GM12891 (cell line): ENCODE measurements at regions not wholly inside any gene's neighbourhood (a gene's known extent, or its start where the extent isn't known, plus 50 kb on each side); places are given as distances from the start of the nearest gene placed in this dataset.

Source experiments
- POLR2A ChIP-seq: IDR thresholded peaks from 2 replicates; pipeline ENCODE4 v1.6.1; 2011; ENCODE audit warnings: low read depth, low read length, control low read depth
- TAF1 ChIP-seq: IDR thresholded peaks from 2 replicates; pipeline ENCODE4 v1.6.1; 2011; ENCODE audit warnings: low read depth, low read length, control low read depth

DNA sequence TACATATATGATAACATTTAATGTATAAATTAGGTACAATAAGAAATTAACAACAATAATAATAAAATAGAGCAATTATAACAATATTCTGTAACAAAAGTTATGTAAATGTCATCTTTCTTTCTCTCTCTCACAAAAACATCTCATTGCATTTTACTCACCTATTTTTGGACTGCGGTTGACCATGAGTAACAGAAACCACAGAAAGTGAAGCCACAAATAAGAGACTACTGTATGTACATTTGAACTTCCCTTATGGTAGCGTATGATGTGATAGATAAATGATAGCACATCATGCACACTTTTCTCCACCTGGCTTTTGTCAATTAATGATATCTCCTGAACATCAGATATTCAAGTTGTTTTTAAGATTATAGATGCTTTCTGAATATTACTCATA, 80.5 kb downstream of the HNRNPD start:
- no peak for TF ChIP-seq TAF1
- TF ChIP-seq POLR2A: no peak
